Hindlimb muscle (tissue), 1 donor: ENCODE measurements at regions not wholly inside any gene's neighbourhood (a gene's known extent, or its start where the extent isn't known, plus 50 kb on each side); places are given as distances from the start of the nearest gene placed in this dataset.
"Not testable (repeated sequence)": the region's sequence is repeated elsewhere in the genome, so short reads cannot be mapped to it uniquely, and the experiment has no call there.

Experiments
- DNase-seq: peaks from one replicate; pipeline ENCODE4 v3.0.0-alpha.2; 2013

DNA sequence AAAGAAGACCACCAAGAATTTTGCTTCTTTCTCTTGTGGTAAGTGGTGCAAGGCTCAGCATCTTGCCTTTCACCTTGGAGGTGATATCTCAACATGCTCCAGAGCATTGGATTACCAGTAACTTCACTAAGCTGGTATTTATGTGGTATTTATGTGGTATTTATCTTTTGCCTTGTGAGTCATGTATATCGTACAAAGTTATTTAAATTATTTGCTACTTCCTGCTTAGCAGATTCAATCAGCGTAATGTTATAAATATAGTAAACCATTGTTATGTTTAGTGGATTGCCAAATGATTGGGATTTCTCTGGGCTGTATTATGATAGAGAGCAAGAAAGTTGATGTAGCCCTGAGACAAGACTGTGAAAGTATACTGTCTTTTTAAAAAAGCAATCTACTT lies 366.4 kb downstream of the IPO8 start:
- DNase-seq: no peak

- no peak for DNase-seq
Observed at GRCh38 chr12:30323008-30323407, 372.7 kb downstream of the IPO8 start.

- no peak for DNase-seq
Observed at GRCh38 chr12:30320561-30320960, 375.1 kb downstream of the IPO8 start.

- no peak for DNase-seq
Observed at GRCh38 chr12:30314506-30315100, 381.1 kb downstream of the IPO8 start.

- no peak for DNase-seq
Observed at GRCh38 chr12:30308010-30308717, 387.5 kb downstream of the IPO8 start.

DNA sequence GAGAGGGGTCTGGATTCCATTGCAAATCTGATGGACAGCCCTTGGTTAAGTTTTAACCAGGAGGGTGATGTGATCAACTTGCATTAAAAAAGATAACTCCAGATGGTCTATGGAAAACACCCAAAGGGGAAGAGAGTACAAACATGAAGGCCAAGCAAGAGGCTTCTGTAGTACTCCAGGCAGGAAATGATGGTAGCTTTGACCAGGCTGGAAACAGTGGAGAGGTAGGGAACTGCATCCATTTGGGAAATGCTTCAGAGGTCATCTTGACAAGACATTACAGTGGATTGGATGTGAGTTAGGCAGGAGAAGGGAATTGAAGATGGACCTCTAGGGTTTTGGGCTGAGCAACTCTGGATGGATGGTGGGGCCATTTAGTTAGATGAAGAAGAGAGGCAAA lies 391.1 kb downstream of the IPO8 start:
- DNase-seq: no peak

GRCh38 chr12:30301291-30301690 lies 394.4 kb downstream of the IPO8 start:
- DNase-seq: no peak

- peak; percentile 16 for DNase-seq
Observed at GRCh38 chr12:30296486-30296885, 399.2 kb downstream of the IPO8 start.

GRCh38 chr12:30286345-30286926 lies 409.2 kb downstream of the IPO8 start:
- no peak for DNase-seq

DNA sequence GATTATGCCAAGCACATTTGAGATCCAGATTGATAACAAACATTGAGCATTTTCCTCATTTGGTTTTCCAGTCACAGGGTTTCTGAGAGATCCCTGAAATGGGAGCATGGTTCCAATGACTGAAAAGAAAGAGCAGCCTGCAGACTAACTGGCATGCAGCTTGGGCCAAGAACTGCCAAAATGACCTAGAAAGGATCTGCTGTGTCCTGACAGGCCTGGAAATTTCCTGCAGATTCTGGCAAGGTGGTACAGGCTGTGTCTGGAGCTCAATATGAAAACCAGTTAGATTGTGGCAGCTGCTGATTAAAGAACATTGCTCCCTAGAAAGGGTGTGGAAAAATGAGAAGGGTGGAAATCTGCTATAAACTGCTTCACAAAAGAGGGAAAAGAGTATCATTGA lies 417.3 kb downstream of the IPO8 start:
- no peak for DNase-seq

DNA sequence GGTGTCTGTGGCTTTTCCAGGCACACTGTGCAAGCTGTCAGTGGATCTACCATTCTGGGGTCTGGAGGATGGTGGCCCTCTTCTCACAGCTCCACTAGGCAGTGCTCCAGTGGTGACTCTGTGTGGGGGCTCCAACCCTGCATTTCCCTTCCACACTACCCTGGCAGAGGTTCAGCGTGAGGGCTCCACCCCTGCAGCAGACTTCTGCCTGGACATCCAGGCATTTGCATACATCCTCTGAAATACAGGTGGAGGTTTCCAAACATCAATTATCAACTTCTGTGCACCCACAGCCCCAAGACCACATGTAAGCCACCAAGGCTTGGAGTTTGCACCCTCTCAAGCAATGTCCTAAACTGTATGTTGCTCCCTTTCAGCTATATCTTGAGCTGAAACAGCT lies 423.2 kb downstream of the IPO8 start:
- DNase-seq: not testable (repeated sequence)

- DNase-seq: peak; percentile 19
Observed at GRCh38 chr12:30269496-30269895, 426.2 kb downstream of the IPO8 start.

GRCh38 chr12:30268041-30268440 lies 427.6 kb downstream of the IPO8 start:
- no peak for DNase-seq

DNA sequence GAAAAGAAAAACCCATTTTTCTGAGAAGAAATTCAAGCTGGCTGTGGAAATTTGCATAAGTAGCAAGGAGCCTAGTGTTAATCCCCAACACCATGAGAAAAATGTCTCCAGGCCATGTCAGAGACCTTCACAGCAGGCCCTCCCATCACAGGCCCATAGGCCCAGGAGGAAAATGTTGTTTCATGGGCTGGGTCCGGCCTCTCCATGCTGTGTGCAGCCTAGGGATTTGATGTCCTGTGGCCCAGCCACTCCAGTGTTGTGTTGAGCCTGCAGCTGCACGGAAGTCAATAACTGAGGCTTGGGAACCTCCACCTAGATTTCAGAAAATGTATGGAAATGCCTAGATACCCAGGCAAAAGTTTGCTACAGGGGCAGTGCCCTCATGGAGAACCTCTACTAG lies 432.2 kb downstream of the IPO8 start:
- no peak for DNase-seq

DNA sequence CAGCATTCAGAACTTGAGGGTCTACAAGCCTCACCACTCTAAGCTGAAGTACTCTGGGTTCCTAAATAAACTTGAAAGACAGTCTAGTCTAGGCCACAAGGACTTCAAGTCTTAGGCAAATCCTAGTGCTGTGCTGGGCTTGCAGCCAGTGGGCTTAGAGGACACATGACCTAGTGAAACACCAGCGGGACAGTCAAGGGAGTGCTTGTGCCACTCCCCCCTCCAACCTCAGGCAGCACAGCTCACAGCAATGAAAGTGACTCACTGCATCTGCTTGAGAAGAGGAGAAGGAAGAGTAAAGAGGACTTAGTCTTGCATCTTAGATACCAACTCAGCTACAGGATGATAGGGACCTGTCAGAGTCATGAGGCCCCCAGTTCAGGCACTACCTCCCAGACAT lies 438.1 kb downstream of the IPO8 start:
- no peak for DNase-seq

DNA sequence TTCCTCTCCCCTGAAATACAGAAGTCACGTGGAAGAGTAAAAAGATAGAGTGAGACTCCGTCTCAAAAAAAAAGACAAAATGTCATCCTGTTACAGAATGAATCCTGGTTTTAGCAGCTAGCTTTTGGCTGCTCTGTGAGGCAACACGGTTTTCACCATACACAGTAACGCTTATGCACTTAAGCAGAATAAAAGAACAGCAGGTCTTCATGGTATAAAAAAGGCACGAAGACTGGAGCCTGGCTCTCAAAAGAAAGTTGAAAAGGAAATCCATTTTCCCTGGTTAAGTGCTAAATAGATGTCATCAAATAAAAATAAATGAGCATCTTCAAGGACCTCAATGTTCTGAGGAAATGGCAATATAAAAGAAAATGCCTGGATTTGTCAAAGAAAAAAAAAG lies 444.1 kb downstream of the IPO8 start:
- DNase-seq: no peak

DNA sequence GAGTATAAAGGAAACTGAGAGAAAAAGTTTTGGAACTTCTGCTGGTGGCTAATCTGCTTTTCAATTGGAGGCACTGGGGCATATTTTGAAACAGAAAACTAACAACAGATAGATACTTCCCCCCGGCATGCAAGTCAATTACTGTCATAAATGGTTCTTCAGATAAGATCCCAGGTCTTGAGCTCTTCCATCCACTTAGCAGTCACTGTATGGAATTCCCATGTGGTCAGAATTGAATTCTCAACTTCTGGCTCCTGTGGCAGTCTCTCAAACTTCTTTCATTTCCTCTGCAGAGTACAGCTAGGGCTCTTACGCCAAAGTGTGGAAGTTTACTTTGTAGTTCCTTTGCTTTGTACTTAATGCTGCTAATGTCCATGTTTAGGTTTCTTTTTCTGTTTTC lies 452.2 kb downstream of the IPO8 start:
- no peak for DNase-seq

DNA sequence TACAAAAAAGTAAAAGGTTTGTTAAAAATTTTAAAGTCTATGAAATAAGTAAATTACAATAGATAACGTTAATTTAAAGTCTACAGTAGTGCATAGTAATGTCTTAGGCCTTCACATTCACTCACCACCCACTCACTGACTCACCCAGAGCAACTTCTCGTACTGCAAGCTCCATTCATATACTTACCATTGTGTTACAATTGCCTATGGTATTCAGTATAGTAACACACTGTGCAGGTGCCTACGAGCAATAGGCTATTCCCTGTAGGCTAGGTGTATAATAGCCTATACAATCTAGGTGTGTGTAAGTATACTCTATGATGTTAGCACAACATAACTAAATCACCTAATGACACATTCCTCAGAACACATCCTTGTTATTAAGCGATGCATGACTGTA lies 435.3 kb upstream of the TMTC1 start:
- no peak for DNase-seq

DNA sequence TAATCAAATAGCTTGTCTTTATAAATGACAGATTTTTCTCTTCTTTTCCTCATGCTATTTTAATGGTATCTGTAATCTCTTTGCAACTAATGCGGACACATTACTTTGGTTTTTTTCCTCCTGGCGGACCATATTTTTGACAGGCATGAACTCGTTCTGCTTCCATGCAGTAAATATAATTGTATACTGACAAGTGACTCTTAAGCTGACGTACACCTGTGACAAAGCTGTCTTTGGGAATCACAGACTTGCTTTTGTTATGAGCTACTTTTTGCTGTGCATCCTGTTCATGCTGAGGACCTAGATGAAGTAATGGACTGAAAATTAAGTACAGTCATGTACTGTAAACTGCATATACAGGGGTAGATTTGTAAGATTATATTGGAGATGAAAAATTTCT lies 434.3 kb upstream of the TMTC1 start:
- DNase-seq: no peak

- DNase-seq: no peak
Observed at GRCh38 chr12:30213166-30213565, 429.4 kb upstream of the TMTC1 start.

GRCh38 chr12:30211743-30212142 lies 428.0 kb upstream of the TMTC1 start:
- no peak for DNase-seq

- no peak for DNase-seq
Observed at GRCh38 chr12:30203981-30204380, 420.2 kb upstream of the TMTC1 start.

DNA sequence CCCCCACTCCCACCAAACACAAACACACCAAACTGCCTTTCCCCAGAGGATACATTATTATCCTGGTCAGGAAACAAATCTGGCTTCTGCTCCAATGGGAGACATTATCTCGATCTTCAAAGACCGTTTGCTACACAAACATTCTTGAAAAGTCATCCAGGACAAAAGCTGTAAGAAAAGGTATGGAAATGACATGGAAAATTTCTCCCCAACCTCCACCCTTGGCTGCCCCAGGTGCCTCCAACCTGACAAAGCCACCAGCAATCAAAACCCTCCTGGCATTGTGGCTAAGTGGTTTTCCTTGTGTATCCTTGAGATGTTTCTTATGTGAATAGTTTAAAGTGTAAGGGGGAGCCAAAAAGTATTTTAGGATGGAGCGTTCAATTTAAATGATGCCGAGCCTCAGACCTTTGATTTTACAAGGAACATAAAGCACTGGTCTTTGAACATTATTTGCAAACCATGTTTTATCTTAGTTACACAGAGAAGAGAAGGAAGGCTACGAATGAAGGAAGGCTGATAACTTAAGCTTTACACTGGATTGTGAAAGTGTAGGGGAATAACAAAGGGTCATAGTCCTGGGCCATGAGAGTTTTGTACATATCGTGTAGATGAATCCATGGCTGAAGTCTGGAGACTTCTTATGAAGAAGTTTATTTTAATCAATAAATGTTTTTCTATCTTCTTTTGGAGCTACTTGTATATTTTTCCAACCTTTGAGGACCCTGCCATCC lies 418.9 kb upstream of the TMTC1 start:
- DNase-seq: no peak
